ENCODE measurements at regions not wholly inside any gene's neighbourhood (a gene's known extent, or its start where the extent isn't known, plus 50 kb on each side); places are given as distances from the start of the nearest gene placed in this dataset.
"Not testable (repeated sequence)": the region's sequence is repeated elsewhere in the genome, so short reads cannot be mapped to it uniquely, and the experiment has no call there.

DNA sequence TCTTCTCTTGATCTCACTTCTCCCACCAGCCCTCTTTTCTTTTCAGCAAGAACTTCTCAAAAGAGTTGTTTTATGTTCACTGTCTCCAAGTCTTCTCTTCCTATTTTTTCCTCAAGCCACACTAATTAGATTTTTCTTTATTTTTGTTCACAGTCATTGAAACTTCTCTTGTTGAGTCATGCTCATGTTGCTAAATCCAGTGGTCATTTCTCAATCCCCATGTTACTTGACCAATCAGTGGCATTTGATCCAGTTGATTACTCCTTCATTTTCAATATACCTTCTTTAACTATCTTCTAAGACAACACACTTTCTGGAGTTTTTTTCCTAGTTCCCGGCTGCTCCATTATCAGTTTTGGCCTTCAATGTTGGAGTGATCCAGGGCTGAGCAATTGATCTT is 103.1 kb upstream of the LSM6 start:
- no peak for DNase-seq

GRCh38 chr4:146071390-146071789 is 104.1 kb upstream of the LSM6 start:
- no peak for DNase-seq

DNA sequence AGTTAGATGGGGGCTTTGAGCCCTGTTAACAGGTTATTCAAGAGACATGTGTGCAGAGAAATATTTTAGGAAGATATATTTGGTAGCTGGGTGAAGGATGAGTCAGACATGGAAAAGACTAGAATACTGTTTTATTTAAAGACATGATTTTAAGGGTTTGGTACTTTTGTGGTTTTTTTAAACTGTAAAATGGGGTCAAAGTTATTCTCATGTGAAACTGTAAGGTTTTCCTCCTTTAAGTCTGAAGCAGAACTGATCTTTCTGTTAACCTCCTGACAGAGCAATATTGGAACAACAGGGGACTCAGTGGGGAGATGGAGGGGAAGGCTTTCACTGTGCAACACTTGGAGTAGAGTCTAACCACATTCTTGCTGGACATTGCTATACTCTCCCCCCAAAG is 112.4 kb upstream of the LSM6 start:
- DNase-seq = no peak

GRCh38 chr4:146062340-146062739 is 113.2 kb upstream of the LSM6 start:
- no peak for DNase-seq

DNA sequence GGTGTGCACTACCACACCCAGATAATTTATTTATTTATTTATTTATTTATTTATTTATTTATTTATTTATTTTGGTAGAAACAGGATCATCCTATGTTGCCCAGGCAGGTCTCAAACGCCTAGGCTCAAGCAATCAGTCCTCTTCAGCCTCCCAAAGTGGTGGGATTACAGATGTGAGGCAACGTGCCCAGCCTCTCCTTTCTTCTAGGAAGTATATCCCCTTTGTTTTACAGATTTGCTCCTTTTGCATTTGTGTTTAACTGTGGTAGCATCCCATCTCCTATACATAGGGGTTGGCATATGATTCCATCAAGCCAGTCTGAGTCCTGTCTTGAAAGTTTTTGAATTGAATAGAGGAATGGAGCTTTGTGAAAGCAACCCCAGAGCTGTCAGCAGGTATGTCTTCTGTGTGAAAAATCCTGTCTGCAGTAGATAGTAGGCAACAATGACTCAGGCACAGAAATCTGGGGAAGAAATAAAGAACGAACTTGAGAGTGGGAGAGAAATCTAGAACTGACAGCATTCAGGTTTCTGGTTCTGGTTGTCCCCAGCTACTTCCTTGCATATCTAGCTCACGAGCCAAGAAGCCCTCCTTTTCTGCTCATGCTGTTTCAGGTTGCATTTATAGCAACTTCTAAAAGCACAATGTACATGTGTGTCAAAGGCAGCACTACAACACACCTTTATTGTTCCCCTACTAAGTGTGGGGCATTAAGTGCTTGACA is 113.7 kb upstream of the LSM6 start:
- no peak for DNase-seq

- no peak for DNase-seq
These were observed 115.7 kb upstream of the LSM6 start for GRCh38 chr4:146059865-146060264.

DNA sequence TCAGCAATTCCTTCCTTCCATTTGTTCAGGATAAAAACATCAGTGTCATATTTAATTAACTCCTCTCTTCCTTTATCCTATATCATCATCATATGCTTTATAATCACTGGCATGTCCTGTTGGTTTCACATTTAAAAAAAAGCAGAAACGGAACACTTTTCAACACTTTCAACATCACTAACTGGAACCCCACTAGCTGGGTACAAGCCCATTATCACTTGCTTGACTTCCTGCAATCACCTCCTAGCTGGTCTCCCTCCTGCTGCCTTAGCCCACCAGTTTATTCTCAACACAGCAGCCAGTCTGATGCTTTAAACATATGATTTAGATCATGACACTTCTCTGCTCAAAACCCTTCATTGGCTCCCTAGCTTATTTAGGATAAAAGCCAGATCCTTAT is 116.4 kb upstream of the LSM6 start:
- no peak for DNase-seq

GRCh38 chr4:146058531-146058930 is 117.0 kb upstream of the LSM6 start:
- DNase-seq = no peak

- no peak for DNase-seq
These were observed 116.1 kb upstream of the ZNF827 start for GRCh38 chr4:146054676-146055075.

DNA sequence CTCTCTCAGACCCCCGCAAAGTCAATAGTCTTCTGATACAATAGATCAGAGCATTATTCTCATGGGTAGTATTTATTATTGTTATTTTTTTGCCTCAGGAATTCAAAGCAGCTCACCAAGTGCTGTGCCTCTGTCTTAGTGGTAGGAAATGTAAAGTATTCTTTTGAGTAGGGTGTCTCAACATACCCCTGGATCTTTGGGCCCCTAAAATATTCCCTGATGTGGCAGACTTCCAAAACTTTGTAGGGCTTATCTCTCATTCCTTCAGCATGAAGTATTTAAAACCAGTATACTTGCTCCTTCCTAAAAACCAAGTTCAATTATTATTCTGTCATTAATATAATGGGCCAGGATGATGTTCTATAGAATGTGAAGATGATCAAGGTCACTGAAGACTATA is 115.3 kb upstream of the ZNF827 start:
- no peak for DNase-seq

DNA sequence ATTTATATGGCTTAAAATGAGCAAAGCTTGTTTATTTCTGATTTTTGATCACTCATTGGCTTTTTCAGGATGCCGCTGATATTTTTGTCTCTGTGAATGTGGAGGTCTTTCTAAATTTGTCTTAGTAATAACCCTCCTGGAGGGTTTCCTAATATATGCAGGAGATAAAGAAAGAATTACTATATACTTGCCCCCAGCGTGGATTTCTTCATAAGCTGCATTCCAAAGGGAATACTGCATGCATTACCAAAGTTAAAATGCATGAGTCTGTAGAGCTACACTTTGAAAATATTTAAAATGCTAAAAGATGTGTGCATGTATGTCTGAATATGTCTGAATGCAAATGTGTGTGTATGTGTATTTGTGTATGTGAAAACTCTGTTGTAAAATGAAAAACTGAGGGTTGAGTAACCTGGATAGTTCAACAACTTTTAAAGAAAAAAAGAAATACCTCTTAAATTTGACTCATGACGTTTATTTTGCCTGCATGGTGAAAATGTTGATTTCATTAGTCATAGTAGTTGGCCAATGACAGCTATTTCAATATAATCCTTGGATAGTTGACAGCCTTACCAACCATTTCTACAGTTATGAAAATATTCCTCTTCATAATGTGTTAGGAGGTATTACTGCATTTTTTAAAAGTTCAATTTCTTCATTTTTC is 113.2 kb upstream of the ZNF827 start:
- no peak for DNase-seq

DNA sequence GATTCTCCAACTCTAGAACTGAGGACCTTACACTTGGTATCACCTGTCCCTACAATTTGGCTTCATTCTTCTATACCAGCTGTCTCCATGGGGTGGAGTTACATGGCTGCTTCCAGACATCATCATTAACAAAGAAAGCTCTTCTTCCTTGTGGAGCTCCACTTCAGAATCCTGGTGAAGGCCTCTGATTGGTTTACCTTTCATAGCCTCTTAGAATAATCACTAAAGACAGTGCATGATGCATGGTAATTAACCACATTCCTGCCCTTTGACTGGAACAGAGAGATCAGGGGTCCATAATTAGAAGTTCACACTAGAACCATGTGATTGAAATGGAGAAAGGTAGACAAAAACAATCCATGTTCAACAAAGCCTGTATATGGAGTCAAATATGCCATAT is 112.6 kb upstream of the ZNF827 start:
- DNase-seq = no peak

- DNase-seq = no peak
These were observed 111.2 kb upstream of the ZNF827 start for GRCh38 chr4:146049802-146050201.

DNA sequence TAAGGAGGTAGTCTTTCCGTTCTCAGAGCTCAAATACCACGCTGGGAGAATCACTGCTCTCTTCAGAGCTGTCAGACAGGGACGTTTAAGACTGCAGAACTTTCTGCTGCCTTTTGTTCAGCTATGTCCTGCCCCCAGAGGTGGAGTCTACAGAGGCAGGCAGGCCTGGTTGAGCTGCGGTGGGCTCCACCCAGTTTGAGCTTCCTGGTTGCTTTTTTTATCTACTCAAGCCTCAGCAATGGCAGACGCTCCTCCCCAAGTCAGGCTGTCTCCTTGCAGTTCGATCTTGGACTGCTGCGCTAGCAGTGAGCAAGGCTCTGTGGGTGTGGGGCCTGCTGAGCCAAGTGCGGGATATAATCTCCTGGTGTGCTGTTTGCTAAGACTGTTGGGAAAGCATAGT is 109.1 kb upstream of the ZNF827 start:
- not testable (repeated sequence) for DNase-seq

DNA sequence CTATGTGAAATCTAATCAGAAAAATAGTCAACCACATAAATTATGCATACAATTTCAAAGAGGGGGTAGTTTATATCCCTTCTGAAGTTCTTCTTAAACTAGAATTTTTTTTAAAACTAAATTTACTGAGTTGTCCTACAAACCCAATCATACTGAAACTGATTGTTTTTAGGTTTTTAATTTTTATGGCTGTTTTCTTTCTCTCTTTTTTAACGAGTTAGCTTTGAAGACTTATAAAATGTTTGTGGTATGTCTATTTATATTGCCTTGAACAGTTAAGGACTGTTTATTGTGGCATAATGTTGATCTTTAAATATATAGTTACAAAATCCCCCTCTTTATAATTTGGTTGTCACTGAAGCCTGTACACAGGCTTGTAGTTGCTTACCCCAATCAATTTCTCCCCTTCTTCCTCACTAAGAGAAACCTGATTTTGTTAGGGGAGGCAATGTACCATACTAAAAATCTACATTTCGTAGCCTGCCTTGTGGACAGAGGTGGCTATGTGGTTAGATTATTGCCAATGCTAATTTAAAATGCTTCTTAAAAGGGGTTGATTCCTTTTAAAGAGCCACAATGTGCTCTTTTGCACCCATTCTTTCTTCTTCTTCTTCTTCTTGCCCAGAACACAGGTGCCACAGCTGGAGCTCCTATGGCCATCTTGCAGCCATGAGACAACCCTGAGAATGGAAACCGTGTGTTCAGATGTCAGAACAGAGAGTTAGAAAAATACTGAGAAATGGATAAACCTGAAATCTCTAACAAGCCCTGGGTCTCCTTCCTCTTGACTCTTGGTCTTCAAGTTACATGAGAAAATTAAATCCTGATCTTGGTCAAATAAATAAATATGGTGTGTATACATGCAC is 102.7 kb upstream of the ZNF827 start:
- DNase-seq = no peak

DNA sequence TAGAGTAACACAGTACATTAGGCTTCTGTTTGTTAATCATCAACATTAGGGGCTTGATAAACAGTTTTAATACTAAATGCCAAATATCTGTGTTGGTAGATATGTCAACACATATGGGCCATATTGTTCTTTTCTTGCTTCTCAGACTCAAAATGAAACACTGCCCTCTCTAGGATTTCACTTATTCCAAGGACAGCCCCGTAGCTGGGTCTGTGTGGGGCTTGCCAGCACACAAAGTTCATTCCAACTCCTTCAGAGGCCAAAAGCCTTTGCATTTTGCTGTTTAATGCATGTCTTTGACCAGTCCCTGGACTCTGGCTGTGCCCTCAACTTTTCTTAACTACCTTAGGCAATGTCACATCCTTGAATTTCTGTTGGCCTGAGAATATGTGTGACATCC is 102.0 kb upstream of the ZNF827 start:
- no peak for DNase-seq

- no peak for DNase-seq
These were observed 94.5 kb upstream of the ZNF827 start for GRCh38 chr4:146033149-146033548.

DNA sequence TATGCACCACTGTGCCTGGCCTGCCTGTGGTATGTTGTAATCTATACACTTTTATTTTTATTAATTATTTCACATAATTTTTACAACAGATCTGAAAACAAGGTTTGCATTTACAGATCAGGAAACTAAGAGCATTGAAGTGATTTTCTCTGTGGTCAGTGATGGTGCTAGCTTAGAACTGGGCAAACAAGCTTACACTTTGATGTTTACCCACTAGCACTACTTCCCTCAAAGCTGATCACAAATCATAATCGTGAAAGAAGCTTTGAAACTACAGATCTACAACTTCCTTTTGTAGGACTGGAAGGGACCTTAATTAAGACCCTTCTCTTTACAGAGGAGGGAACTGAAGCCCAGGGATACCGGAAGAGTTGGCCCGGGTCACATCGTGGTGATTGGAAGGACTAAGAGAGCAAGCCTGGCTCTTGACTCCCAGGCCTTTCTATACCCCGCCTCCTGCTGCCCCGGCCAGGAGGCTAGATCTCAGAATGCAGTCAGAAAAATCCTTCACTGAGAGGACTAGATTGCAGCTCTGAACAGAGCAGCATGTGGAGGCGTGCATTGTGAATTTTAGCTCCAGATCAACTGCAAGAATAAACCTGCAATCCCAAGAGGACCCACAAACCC is 93.7 kb upstream of the ZNF827 start:
- no peak for DNase-seq

DNA sequence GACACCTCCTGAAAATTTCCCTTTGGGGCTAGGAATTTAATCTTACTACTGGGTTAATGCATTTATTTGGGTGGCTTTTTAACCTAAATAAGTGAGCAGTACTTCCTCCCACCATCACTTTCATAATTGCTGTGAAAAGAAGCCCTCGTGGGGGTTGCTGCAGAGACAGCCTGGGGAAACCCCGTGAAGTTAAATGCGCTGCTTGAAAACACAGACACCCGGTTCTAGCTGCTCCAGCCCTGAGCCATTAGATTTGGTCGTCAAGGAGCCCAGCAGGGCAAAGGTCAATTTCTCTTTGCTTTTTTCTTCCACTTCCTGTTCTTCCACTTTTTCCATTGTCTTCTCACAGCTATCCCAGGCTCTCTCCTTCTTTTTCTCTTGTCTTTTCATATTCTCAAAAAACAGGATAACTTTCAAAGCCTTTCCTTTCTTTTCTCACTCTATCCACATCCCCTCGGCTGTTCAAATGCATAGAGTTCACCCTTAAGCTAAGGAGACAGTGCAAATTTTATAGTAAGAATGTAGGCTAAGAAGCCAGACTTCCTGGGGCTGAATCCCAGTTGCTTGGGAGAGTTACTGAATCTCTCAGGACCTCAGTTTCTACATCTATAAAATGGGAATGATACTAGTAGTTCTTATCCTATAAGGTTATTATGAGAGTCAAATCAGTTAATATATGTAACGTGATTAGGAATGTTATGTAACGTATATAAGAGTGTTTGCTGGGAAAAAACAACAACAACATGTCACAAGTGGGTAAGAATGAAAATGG is 91.5 kb upstream of the ZNF827 start:
- DNase-seq = no peak

DNA sequence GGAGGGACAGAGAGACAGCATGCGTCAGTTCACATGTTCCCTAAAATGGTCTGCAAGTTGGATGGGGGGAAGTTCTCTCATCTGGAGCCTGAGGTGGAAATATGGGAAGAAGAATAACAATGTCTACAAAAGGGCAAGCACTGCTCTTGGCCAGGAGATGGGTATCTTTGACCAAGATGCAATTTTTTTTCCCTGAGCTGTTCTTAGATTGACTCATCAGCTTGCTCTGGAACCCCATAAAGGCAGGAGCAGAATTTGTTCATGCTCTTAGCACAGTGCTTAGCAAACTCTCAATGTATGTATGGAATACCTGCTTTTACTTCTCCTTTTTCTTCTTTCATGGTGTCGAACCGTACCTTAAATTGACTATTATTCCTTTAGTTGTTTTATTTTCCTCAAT is 90.5 kb upstream of the ZNF827 start:
- no peak for DNase-seq

DNA sequence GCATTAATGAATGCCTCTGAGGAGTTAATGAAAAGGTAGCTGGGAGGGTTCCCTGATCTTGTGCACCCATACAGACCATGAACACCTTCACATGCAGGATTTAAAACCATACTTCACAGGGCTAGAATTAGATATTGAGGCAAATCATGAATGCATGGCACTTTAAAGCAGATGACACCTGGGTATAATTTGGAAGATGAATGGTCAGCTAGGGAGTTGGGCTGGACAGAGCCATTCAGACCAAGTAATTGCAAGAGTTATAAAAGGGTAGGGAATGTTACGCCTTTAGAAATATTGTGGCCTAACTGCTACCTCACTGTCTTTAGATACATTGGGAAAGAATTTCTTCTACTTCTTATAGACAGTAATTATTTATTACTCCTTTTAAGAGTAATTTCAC is 89.1 kb upstream of the ZNF827 start:
- no peak for DNase-seq

GRCh38 chr4:146023334-146023967 is 84.8 kb upstream of the ZNF827 start:
- DNase-seq = no peak
